HG03097 (cell line): ENCODE measurements at regions not wholly inside any gene's neighbourhood (a gene's known extent, or its start where the extent isn't known, plus 50 kb on each side); places are given as distances from the start of the nearest gene placed in this dataset.

Experiments used
- ATAC-seq: cut with Tn5 transposase; IDR thresholded peaks from one replicate; pipeline ENCODE4 v1.9.1; 2021; ENCODE audit not compliant: unreplicated experiment, low FRiP score

- no peak for ATAC-seq
These were observed 343.1 kb upstream of the NOCT start for GRCh38 chr4:138672393-138672976.

- no peak for ATAC-seq
These were observed 343.9 kb upstream of the NOCT start for GRCh38 chr4:138671606-138672084.

GRCh38 chr4:138671106-138671505 lies 344.5 kb upstream of the NOCT start:
- ATAC-seq, result no peak

- ATAC-seq, result no peak
These were observed 344.9 kb upstream of the NOCT start for GRCh38 chr4:138670681-138671080.

- ATAC-seq, result no peak
These were observed 345.9 kb upstream of the NOCT start for GRCh38 chr4:138669479-138670315.

GRCh38 chr4:138668309-138668708 lies 347.3 kb upstream of the NOCT start:
- no peak for ATAC-seq

GRCh38 chr4:138666366-138666765 lies 349.2 kb upstream of the NOCT start:
- ATAC-seq, result no peak

GRCh38 chr4:138665851-138666250 lies 349.7 kb upstream of the NOCT start:
- ATAC-seq, result no peak

GRCh38 chr4:138663883-138664282 lies 351.7 kb upstream of the NOCT start:
- no peak for ATAC-seq

GRCh38 chr4:138659812-138660316 lies 355.7 kb upstream of the NOCT start:
- no peak for ATAC-seq

- ATAC-seq, result no peak
These were observed 356.4 kb upstream of the NOCT start for GRCh38 chr4:138659037-138659811.

- ATAC-seq, result no peak
These were observed 357.1 kb upstream of the NOCT start for GRCh38 chr4:138658518-138658917.

- no peak for ATAC-seq
These were observed 358.6 kb upstream of the NOCT start for GRCh38 chr4:138656990-138657389.

- no peak for ATAC-seq
These were observed 359.6 kb upstream of the NOCT start for GRCh38 chr4:138655985-138656384.

GRCh38 chr4:138655286-138655685 lies 360.3 kb upstream of the NOCT start:
- no peak for ATAC-seq

GRCh38 chr4:138650929-138651448 lies 364.6 kb upstream of the NOCT start:
- ATAC-seq, result no peak

GRCh38 chr4:138650495-138650894 lies 365.1 kb upstream of the NOCT start:
- ATAC-seq, result no peak

- ATAC-seq, result no peak
These were observed 368.1 kb upstream of the NOCT start for GRCh38 chr4:138647433-138647832.

GRCh38 chr4:138646383-138646782 lies 369.2 kb upstream of the NOCT start:
- no peak for ATAC-seq

GRCh38 chr4:138645289-138645688 lies 370.3 kb upstream of the NOCT start:
- no peak for ATAC-seq

- ATAC-seq, result no peak
These were observed 371.3 kb upstream of the NOCT start for GRCh38 chr4:138644322-138644721.
